ENCODE measurements at regions not wholly inside any gene's neighbourhood (a gene's known extent, or its start where the extent isn't known, plus 50 kb on each side); places are given as distances from the start of the nearest gene placed in this dataset.
A peak's percentile ranks its signal among the peaks of the same experiment; 100 is the strongest.

- peaks cover 11 to 20% of the 10 kb centered on the region in 2 experiments for H3K27me3 ChIP-seq (ENCODE audit: control insufficient read depth in 1 of 2, insufficient read depth in 2 of 2, low read length in 2 of 2)
- no peaks in the 10 kb centered on the region for H3K36me3 ChIP-seq (ENCODE audit: insufficient read depth, low read length)
- Mint-ChIP-seq H3K36me3 (ENCODE audit: low read depth) (no peaks in the 10 kb centered on the region), H3K9me3 (no peaks in the 10 kb centered on the region), H3K4me1 (ENCODE audit: low read depth) (no peaks in the 10 kb centered on the region), H3K27ac (no peak overlapping the region), H3K27me3 (peaks cover 47% of the 10 kb centered on the region), H3K4me3 (no peak overlapping the region)
- ATAC-seq (ENCODE audit: poor library complexity), result no peak
- H3K4me3 ChIP-seq (ENCODE audit: low read length), result no peak overlapping the region
- no peaks in the 10 kb centered on the region for H3K4me1 ChIP-seq (ENCODE audit: insufficient read depth, low read length)
- H3K9me3 ChIP-seq (ENCODE audit: control insufficient read depth in 1 of 2, insufficient read depth in 1 of 2, low read length in 2 of 2), result peaks cover 0 to 6% of the 10 kb centered on the region in 2 experiments
- intact Hi-C loops (cut with DNase I, micrococcal nuclease), result no loop called here
- TF ChIP-seq CTCF (IDR thresholded peaks at IDR 0.05), result no peak
- DNase-seq, result peak in 1 of 14 experiments; percentile 10
- no peak overlapping the region for H3K27ac ChIP-seq (ENCODE audit: low read depth in 1 of 2, low read length in 2 of 2)
- POLR2A ChIA-PET, result no interaction called here
- CTCF ChIA-PET, result no interaction called here
These were observed 56.4 kb upstream of the OTOS start for GRCh38 chr2:240196716-240197461.

GRCh38 chr2:240197462-240198139 is 57.1 kb upstream of the OTOS start:
- peak in 1 of 14 experiments; percentile 23 for DNase-seq
- no peak for ATAC-seq (ENCODE audit: poor library complexity)
- Histone ChIP-seq H3K4me1 (ENCODE audit: insufficient read depth, low read length) (no peaks in the 10 kb centered on the region), H3K9me3 (ENCODE audit: control insufficient read depth in 1 of 2, insufficient read depth in 1 of 2, low read length in 2 of 2) (peaks cover 0 to 6% of the 10 kb centered on the region in 2 experiments), H3K4me3 (ENCODE audit: low read length) (no peak overlapping the region), H3K36me3 (ENCODE audit: insufficient read depth, low read length) (no peaks in the 10 kb centered on the region), H3K27ac (ENCODE audit: low read depth in 1 of 2, low read length in 2 of 2) (no peak overlapping the region), H3K27me3 (ENCODE audit: control insufficient read depth in 1 of 2, insufficient read depth in 2 of 2, low read length in 2 of 2) (peaks cover 11 to 15% of the 10 kb centered on the region in 2 experiments)
- ChIA-PET POLR2A (no interaction called here), CTCF (no interaction called here)
- no peaks in the 10 kb centered on the region for H3K4me1 Mint-ChIP-seq (ENCODE audit: low read depth)
- no peaks in the 10 kb centered on the region for H3K36me3 Mint-ChIP-seq (ENCODE audit: low read depth)
- H3K9me3 Mint-ChIP-seq, result no peaks in the 10 kb centered on the region
- H3K27ac Mint-ChIP-seq, result no peak overlapping the region
- H3K27me3 Mint-ChIP-seq, result peaks cover 46% of the 10 kb centered on the region
- intact Hi-C loops (cut with DNase I, micrococcal nuclease), result no loop called here
- H3K4me3 Mint-ChIP-seq, result no peak overlapping the region
- no peak for TF ChIP-seq CTCF (IDR thresholded peaks at IDR 0.05)

GRCh38 chr2:240198226-240198625 is 57.8 kb upstream of the OTOS start:
- peaks cover 49% of the 10 kb centered on the region for H3K27me3 Mint-ChIP-seq
- H3K27ac Mint-ChIP-seq, result no peak overlapping the region
- H3K4me1 Mint-ChIP-seq (ENCODE audit: low read depth), result no peaks in the 10 kb centered on the region
- DNase-seq (no peak), ATAC-seq (ENCODE audit: poor library complexity) (no peak)
- POLR2A ChIA-PET, result no interaction called here
- H3K36me3 Mint-ChIP-seq (ENCODE audit: low read depth), result no peaks in the 10 kb centered on the region
- CTCF ChIA-PET, result no interaction called here
- Histone ChIP-seq H3K4me1 (ENCODE audit: insufficient read depth, low read length) (no peaks in the 10 kb centered on the region), H3K4me3 (ENCODE audit: low read length) (no peak overlapping the region), H3K27me3 (ENCODE audit: control insufficient read depth in 1 of 2, insufficient read depth in 2 of 2, low read length in 2 of 2) (peaks cover 12% of the 10 kb centered on the region in 2 experiments), H3K9me3 (ENCODE audit: control insufficient read depth in 1 of 2, insufficient read depth in 1 of 2, low read length in 2 of 2) (peaks cover 0 to 6% of the 10 kb centered on the region in 2 experiments), H3K27ac (ENCODE audit: low read depth in 1 of 2, low read length in 2 of 2) (no peak overlapping the region), H3K36me3 (ENCODE audit: insufficient read depth, low read length) (no peaks in the 10 kb centered on the region)
- no peak overlapping the region for H3K4me3 Mint-ChIP-seq
- intact Hi-C loops (cut with DNase I, micrococcal nuclease), result no loop called here
- H3K9me3 Mint-ChIP-seq, result no peaks in the 10 kb centered on the region
- no peak for TF ChIP-seq CTCF (IDR thresholded peaks at IDR 0.05)

Data from CD4-positive, alpha-beta T cell (primary cell).